ENCODE measurements at regions not wholly inside any gene's neighbourhood (a gene's known extent, or its start where the extent isn't known, plus 50 kb on each side); places are given as distances from the start of the nearest gene placed in this dataset.

DNA sequence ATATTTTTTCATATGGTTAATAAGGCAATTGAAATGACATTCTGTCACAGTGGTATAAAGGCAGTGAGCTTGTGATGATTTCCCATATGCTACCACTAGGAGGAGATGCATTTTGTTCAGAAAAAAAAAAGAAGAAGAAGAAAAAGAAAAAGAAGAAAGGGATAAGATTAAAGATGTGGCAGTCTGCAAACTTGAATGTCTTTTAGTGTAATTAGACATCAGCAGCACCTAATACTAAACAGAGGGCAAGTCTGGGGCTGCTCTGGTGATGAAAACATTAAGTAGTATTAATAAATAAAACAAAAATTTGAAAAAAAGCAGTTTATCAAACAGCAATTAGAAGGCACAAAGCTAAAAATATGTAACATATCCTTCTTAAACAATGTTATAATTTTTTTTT lies 95.4 kb upstream of the DEFB112 start:
- intact Hi-C loops (cut with micrococcal nuclease; ENCODE audit: unreplicated experiment): no loop called here
- H3K9me3 ChIP-seq: no peaks in the 10 kb centered on the region

DNA sequence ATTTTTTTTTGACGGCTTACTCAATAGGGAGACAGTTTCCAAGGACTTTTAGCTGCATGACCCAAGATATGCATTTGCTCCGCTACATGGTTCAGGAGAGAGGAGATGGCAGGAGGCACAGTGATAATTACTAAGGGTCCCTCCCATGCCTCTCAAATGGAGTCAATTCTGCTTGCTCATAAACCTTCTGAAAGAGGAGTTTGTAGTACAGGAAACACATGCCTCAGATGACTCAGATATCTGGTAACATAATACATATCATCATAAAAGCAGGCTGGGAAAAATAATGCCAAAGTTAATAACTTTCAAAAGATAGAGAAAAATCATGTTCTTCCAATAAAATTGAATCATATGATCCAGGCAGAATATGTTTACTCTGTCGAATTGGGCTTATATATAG lies 97.6 kb upstream of the DEFB112 start:
- H3K9me3 Mint-ChIP-seq (ENCODE audit: unreplicated experiment): no peaks in the 10 kb centered on the region
- Histone ChIP-seq H3K4me1 (no peaks in the 10 kb centered on the region), H3K36me3 (ENCODE audit: control insufficient read depth, insufficient read depth, low read length) (no peaks in the 10 kb centered on the region), H3K4me3 (ENCODE audit: low read depth, low read length) (no peak overlapping the region), H3K9me3 (no peaks in the 10 kb centered on the region), H3K27me3 (replicated peaks; ENCODE audit: control insufficient read depth, insufficient read depth, low read length) (no peaks in the 10 kb centered on the region)
- POLR2A ChIA-PET: no interaction called here
- TF ChIP-seq, protein P1, sequence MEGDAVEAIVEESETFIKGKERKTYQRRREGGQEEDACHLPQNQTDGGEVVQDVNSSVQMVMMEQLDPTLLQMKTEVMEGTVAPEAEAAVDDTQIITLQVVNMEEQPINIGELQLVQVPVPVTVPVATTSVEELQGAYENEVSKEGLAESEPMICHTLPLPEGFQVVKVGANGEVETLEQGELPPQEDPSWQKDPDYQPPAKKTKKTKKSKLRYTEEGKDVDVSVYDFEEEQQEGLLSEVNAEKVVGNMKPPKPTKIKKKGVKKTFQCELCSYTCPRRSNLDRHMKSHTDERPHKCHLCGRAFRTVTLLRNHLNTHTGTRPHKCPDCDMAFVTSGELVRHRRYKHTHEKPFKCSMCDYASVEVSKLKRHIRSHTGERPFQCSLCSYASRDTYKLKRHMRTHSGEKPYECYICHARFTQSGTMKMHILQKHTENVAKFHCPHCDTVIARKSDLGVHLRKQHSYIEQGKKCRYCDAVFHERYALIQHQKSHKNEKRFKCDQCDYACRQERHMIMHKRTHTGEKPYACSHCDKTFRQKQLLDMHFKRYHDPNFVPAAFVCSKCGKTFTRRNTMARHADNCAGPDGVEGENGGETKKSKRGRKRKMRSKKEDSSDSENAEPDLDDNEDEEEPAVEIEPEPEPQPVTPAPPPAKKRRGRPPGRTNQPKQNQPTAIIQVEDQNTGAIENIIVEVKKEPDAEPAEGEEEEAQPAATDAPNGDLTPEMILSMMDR (IDR thresholded peaks at IDR 0.05; ENCODE audit: insufficient read depth in 1 of 2, low read depth in 1 of 2, low read length in 1 of 2, severe bottlenecking in 1 of 2, unreplicated experiment in 1 of 2): no peak
- H3K4me1 Mint-ChIP-seq (ENCODE audit: low read depth, unreplicated experiment): no peaks in the 10 kb centered on the region
- intact Hi-C loops (cut with micrococcal nuclease; ENCODE audit: unreplicated experiment): no loop called here
- CTCF ChIA-PET: no interaction called here
- H3K27ac Mint-ChIP-seq (ENCODE audit: unreplicated experiment): no peak overlapping the region
- no TSS peak for BruUV-seq (replicated peaks)
- H3K36me3 Mint-ChIP-seq (ENCODE audit: insufficient read depth, unreplicated experiment): no peaks in the 10 kb centered on the region
- no peak for DNase-seq
- H3K4me3 Mint-ChIP-seq (ENCODE audit: unreplicated experiment): no peak overlapping the region
- peaks cover 2% of the 10 kb centered on the region for H3K27me3 Mint-ChIP-seq (ENCODE audit: insufficient read depth, unreplicated experiment)

More for the DNA sequence above, 95.4 kb upstream of the DEFB112 start:
- H3K36me3 ChIP-seq (ENCODE audit: control insufficient read depth, insufficient read depth, low read length): no peaks in the 10 kb centered on the region
- no peaks in the 10 kb centered on the region for H3K36me3 Mint-ChIP-seq (ENCODE audit: insufficient read depth, unreplicated experiment)
- peaks cover 2% of the 10 kb centered on the region for H3K27me3 Mint-ChIP-seq (ENCODE audit: insufficient read depth, unreplicated experiment)
- POLR2A ChIA-PET: no interaction called here
- no TSS peak for BruUV-seq (replicated peaks)
- no peak overlapping the region for H3K27ac Mint-ChIP-seq (ENCODE audit: unreplicated experiment)
- no peaks in the 10 kb centered on the region for H3K9me3 Mint-ChIP-seq (ENCODE audit: unreplicated experiment)
- TF ChIP-seq, protein P1 (IDR thresholded peaks at IDR 0.05; ENCODE audit: insufficient read depth in 1 of 2, low read depth in 1 of 2, low read length in 1 of 2, severe bottlenecking in 1 of 2, unreplicated experiment in 1 of 2): peak; percentile 36 to 61
- no peak overlapping the region for H3K4me3 Mint-ChIP-seq (ENCODE audit: unreplicated experiment)
- CTCF ChIA-PET: interaction anchor here (0.6 to 1.0 kb wide), 3 partner anchors 12 to 185 kb away, joined by 3 to 6 read pairs (median 3); no protein-coding TSS in a partner anchor
- DNase-seq: peak in 1 of 2 experiments; percentile 3
- no peak overlapping the region for H3K4me3 ChIP-seq (ENCODE audit: low read depth, low read length)
- H3K4me1 Mint-ChIP-seq (ENCODE audit: low read depth, unreplicated experiment): no peaks in the 10 kb centered on the region
- H3K27me3 ChIP-seq (replicated peaks; ENCODE audit: control insufficient read depth, insufficient read depth, low read length): no peaks in the 10 kb centered on the region
- no peaks in the 10 kb centered on the region for H3K4me1 ChIP-seq

DNA sequence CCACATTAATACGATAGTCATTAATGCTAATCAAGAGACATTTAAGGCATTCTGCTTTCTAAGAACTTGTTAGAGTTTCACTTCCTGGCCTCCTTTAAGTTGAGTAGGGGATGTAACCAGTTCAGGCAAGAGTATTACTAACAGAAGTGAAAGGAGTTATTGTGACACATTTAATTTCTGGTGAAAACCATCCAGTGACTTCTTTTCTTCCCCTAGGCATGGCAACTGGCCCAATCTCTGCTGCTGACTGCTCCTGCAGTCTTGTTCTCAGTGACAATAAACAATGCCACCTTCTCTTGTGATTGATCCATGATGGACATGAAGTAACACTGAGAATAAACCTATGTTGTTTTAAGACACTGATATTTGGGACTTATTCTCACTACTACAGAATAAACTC lies 130.9 kb upstream of the DEFB112 start:
- no peaks in the 10 kb centered on the region for H3K4me1 Mint-ChIP-seq (ENCODE audit: low read depth, unreplicated experiment)
- Histone ChIP-seq H3K4me1 (no peaks in the 10 kb centered on the region), H3K4me3 (ENCODE audit: low read depth, low read length) (no peak overlapping the region), H3K36me3 (ENCODE audit: control insufficient read depth, insufficient read depth, low read length) (no peaks in the 10 kb centered on the region), H3K27me3 (replicated peaks; ENCODE audit: control insufficient read depth, insufficient read depth, low read length) (no peaks in the 10 kb centered on the region), H3K9me3 (no peaks in the 10 kb centered on the region)
- CTCF ChIA-PET: no interaction called here
- POLR2A ChIA-PET: no interaction called here
- H3K4me3 Mint-ChIP-seq (ENCODE audit: unreplicated experiment): no peak overlapping the region
- peaks cover 2% of the 10 kb centered on the region for H3K27me3 Mint-ChIP-seq (ENCODE audit: insufficient read depth, unreplicated experiment)
- no TSS peak for BruUV-seq (replicated peaks)
- H3K27ac Mint-ChIP-seq (ENCODE audit: unreplicated experiment): no peak overlapping the region
- DNase-seq: no peak
- intact Hi-C loops (cut with micrococcal nuclease; ENCODE audit: unreplicated experiment): no loop called here
- TF ChIP-seq, protein P1 (IDR thresholded peaks at IDR 0.05; ENCODE audit: insufficient read depth in 1 of 2, low read depth in 1 of 2, low read length in 1 of 2, severe bottlenecking in 1 of 2, unreplicated experiment in 1 of 2): no peak
- no peaks in the 10 kb centered on the region for H3K9me3 Mint-ChIP-seq (ENCODE audit: unreplicated experiment)
- no peaks in the 10 kb centered on the region for H3K36me3 Mint-ChIP-seq (ENCODE audit: insufficient read depth, unreplicated experiment)
